ENCODE measurements at regions not wholly inside any gene's neighbourhood (a gene's known extent, or its start where the extent isn't known, plus 50 kb on each side); places are given as distances from the start of the nearest gene placed in this dataset.
A peak's percentile ranks its signal among the peaks of the same experiment; 100 is the strongest.
"Not testable (repeated sequence)": the region's sequence is repeated elsewhere in the genome, so short reads cannot be mapped to it uniquely, and the experiment has no call there.

DNA sequence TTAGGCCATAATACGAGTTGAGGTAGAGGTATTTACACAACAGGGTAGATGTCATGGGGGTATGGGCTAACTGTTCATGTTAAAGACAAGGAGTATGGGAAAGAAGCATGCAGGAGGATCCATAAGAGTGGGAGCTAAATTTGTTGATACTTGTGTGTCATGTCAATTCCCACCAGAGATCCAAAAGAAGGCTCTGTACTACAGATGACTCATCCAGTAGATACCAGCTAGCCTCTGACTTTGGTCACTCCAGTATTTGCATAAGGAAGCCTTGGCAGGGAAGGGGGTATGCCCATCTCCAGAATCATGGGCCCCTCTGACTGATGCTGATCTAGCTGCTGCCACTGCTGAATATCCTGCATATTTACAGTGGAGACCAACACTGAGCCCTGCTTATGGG, 743.7 kb upstream of the GRAMD2B start:
- no peak for DNase-seq (ENCODE audit: low read depth in 1 of 2, low spot score in 1 of 2)
- in situ Hi-C loops (cut with HindIII; ENCODE audit: low pct_unique_long_range_greater_than_20kb, low sequenced_read_pairs) = no loop called here
- TF ChIP-seq JUND (IDR thresholded peaks at IDR 0.05; ENCODE audit: low read depth) = no peak

DNA sequence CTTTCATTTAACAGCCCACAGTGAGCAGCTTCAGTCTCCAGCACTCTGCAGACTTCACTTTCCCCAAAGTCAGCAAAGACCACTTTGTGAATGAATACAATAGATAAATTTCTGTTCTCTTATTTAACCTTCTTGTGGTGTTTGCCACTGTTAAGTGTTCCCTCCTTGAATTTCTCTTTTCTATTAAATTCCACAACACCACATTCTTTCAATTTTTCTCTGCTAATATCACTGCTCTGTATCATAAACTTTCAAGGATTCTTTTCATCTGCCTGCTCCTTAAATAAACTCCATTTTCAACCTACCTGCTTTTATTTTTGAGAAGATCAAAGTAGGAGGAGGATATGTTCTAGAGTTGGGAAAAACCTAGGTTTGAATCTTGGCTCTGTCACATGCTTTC, 739.5 kb upstream of the GRAMD2B start:
- no peak for DNase-seq (ENCODE audit: low read depth in 1 of 2, low spot score in 1 of 2)
- TF ChIP-seq JUND (IDR thresholded peaks at IDR 0.05; ENCODE audit: low read depth) = no peak
- in situ Hi-C loops (cut with HindIII; ENCODE audit: low pct_unique_long_range_greater_than_20kb, low sequenced_read_pairs) = no loop called here

DNA sequence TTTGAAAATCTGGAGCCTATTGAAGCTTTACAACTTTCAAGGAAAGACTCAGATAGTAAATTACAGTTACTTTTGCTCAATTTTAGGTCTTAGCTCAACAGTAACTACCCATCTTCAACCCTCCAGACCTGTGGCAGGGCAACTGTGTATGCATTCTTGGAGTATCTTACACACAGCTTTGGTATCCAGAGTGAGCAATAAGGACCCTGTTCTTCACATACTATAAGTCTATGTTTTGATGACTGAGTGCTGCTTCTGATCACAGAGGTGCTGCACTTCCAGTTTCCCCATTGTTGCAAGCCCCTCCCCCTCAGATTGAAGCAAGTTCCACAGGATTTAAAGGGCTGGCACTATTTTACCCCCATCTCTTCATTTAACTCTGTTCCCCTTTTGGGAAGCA, 737.4 kb upstream of the GRAMD2B start:
- in situ Hi-C loops (cut with HindIII; ENCODE audit: low pct_unique_long_range_greater_than_20kb, low sequenced_read_pairs) = no loop called here
- no peak for TF ChIP-seq JUND (IDR thresholded peaks at IDR 0.05; ENCODE audit: low read depth)
- peak in 1 of 2 experiments; percentile 19 for DNase-seq (ENCODE audit: low read depth in 1 of 2, low spot score in 1 of 2)

DNA sequence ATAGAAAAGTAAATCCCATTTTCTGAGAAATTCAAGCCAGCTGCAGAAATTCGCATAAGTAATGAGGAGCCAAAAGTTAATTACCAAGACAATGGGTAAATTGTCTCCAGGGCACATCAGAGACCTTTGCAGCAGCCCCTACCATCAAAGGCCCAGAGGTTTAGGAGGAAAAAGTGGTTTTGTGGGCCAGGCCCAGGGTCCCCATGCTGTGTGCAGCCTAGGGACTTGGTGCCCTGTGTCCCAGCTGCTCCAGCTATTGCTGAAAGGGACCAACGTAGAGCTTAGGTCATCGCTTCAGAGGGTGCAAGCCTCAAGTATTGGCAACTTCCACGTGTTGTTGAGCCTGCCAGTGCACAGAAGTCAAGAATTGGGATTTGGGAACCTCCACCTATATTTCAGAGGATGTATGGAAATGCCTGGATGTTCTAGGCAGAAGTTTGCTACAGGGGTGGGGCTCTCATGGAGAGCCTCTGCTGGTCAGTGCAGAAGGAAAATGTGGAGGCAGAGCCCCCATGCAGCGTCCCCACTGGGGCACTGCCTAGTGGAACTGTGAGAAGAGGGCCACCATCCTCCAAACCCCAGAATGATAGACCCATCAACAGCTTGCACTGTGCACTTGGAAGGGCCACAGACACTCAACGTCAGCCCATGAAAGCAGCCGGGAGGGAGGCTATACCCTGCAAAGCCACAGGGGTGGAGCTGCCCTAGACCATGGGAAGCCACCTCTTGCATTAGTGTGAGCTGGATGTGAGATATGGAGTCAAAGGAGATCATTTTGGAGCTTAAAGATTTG, 731.3 kb upstream of the GRAMD2B start:
- in situ Hi-C loops (cut with HindIII; ENCODE audit: low pct_unique_long_range_greater_than_20kb, low sequenced_read_pairs); DNase-seq (ENCODE audit: low read depth in 1 of 2, low spot score in 1 of 2): not testable (repeated sequence)

DNA sequence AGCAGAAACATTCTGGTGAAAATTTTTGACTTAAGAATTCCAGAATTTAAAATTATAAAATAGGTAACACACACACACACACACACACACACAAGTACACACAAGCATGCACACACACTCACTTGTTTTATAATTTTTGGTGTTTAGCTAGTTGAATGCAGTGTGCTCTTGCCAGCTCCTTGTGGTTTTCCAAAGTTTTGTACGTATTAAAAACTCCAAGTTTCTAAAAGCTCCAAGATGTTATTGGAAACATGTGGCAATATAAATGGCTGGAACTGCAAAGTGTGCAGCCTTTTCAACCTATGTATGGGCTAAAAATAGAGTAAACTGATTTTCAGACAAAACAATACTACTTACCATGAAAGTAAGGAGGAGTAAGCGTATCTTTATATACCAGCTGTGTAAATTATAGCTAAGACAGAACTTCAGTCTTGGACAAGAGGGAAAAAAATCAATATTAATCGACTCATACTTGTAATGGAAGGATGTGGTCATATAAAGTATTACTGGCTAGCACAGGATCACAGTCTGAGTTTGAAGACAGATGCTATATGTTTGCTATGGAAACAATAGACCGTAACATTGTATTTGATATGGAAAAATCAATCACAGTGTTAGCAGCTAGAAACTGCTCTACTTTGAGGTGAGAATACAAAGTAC, 727.1 kb upstream of the GRAMD2B start:
- no peak for DNase-seq (ENCODE audit: low read depth in 1 of 2, low spot score in 1 of 2)
- in situ Hi-C loops (cut with HindIII; ENCODE audit: low pct_unique_long_range_greater_than_20kb, low sequenced_read_pairs) = no loop called here
- TF ChIP-seq JUND (IDR thresholded peaks at IDR 0.05; ENCODE audit: low read depth) = no peak

DNA sequence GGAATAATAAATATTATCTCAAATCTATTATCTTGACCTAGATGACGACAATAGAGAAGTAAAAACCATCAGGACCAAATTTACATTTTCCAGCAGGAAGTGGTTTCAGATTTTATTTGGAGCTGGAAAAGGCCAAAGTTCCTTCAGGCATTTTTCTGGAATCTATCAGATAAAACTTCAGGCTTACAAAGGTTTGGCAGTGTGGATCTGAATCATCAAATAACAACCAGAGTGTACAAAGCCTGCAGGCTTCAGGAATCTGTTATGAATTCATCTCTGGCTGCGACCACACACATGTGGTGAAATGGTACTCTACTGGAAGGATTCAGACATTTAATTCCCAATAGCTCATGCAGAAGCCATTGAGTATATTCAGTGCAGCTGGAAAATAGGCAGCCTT, 726.4 kb upstream of the GRAMD2B start:
- TF ChIP-seq JUND (IDR thresholded peaks at IDR 0.05; ENCODE audit: low read depth) = no peak
- DNase-seq (ENCODE audit: low read depth in 1 of 2, low spot score in 1 of 2) = peak in 1 of 2 experiments; percentile 39
- in situ Hi-C loops (cut with HindIII; ENCODE audit: low pct_unique_long_range_greater_than_20kb, low sequenced_read_pairs) = no loop called here

DNA sequence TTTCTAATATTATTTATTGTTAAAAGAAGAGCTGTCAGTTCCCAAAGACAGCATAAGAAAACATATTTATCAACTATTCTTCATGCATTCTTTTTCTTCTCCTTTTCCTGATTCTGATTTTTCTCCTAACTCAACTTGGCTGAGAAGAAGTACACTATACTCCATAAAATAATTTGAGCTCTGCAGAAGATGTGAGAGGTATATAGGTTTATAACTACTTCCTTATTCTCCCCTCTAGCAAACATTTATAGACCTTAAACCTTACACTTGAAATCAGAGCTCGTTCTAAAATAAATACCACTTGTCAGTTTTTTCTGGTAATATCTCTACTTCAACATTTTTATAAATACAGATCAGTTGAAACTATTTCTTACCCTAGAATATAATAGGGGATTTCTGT, 724.8 kb upstream of the GRAMD2B start:
- no peak for TF ChIP-seq JUND (IDR thresholded peaks at IDR 0.05; ENCODE audit: low read depth)
- no peak for DNase-seq (ENCODE audit: low read depth in 1 of 2, low spot score in 1 of 2)
- in situ Hi-C loops (cut with HindIII; ENCODE audit: low pct_unique_long_range_greater_than_20kb, low sequenced_read_pairs) = no loop called here

DNA sequence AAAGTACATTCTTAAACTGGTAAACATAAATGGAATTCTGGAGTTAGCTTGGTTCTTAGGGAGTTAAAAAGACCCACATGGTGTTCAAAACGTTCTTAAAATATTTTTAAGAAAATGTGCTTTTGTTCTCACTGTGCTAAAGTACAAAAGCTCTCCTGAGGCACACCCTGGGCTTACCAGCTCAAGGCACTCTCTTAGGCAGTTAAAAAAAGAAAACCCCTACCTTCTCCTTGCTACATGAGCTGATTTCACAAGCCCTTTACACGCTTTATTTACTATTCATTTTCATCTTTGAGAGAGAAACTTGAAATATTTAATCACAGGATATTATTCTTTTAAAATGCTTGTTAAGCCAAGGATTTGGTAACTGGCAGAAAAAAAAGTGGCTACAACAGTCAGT, 723.3 kb upstream of the GRAMD2B start:
- TF ChIP-seq JUND (IDR thresholded peaks at IDR 0.05; ENCODE audit: low read depth) = no peak
- no peak for DNase-seq (ENCODE audit: low read depth in 1 of 2, low spot score in 1 of 2)

DNA sequence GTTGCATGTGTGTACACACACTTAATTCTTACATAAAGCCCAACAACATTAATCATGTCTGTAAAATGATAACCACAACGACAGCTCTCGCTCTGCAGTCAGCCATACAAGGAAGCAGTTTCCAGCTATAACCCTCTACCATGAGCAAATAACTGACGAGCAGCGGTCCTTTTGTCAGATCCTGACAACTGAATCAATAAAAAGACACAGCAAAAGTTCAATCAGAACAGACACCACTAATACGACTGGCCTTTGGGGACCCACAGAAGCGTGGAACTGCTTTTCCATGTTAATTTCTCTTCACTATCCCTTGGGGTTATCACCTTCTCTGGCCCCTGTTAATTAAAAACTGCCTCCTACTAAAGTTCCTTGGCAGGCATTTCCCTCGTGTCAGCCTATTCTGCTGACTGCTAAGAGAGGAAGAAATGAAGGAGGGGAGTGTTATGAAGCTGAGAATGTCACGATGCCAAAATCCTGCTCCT, 722.8 kb upstream of the GRAMD2B start:
- in situ Hi-C loops (cut with HindIII; ENCODE audit: low pct_unique_long_range_greater_than_20kb, low sequenced_read_pairs) = no loop called here
- DNase-seq (ENCODE audit: low read depth in 1 of 2, low spot score in 1 of 2) = peak in 1 of 2 experiments; percentile 4
- no peak for TF ChIP-seq JUND (IDR thresholded peaks at IDR 0.05; ENCODE audit: low read depth)

More for the DNA sequence above, 723.3 kb upstream of the GRAMD2B start:
- in situ Hi-C loops (cut with HindIII; ENCODE audit: low pct_unique_long_range_greater_than_20kb, low sequenced_read_pairs) = no loop called here

DNA sequence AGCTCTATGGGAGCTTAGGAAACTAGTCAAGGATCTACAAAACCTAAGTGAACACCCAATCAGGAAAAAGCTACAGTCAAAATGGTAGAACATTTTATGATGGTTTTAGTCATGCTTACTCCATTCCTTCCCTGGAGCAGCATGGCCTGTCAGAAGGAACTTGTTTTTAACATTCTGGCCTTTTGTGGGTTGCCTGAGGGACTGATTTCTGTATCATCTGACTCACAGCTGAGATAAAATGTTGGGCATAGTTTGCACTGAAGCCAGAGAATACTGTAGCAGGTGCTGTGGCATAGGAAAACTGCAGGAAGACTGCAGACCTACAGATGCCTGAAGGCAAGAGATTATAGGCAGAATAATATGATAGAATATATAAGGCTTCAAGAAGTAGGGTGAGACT, 719.6 kb upstream of the GRAMD2B start:
- no peak for DNase-seq (ENCODE audit: low read depth in 1 of 2, low spot score in 1 of 2)
- no peak for TF ChIP-seq JUND (IDR thresholded peaks at IDR 0.05; ENCODE audit: low read depth)
- in situ Hi-C loops (cut with HindIII; ENCODE audit: low pct_unique_long_range_greater_than_20kb, low sequenced_read_pairs) = no loop called here

DNA sequence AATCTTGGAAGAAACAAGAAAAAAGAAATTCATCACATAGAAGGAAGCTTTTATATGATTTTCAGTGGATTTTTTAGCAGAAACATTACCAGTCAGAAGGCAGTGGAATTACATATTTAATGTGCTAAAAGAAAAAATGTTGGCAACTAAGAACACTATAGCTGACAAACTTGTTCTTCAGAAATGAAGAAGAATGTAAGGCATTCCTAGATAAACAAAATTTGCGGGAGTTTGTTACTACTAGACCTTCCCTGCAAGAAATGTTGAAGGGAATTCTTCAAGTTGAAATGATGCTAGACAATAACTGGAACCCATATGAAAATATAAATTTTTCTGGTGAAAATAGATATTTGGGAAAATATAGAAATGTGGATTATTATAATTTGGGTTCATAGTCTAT, 718.3 kb upstream of the GRAMD2B start:
- DNase-seq (ENCODE audit: low read depth in 1 of 2, low spot score in 1 of 2) = peak in 1 of 2 experiments; percentile 27
- in situ Hi-C loops (cut with HindIII; ENCODE audit: low pct_unique_long_range_greater_than_20kb, low sequenced_read_pairs) = no loop called here
- TF ChIP-seq JUND (IDR thresholded peaks at IDR 0.05; ENCODE audit: low read depth) = no peak

DNA sequence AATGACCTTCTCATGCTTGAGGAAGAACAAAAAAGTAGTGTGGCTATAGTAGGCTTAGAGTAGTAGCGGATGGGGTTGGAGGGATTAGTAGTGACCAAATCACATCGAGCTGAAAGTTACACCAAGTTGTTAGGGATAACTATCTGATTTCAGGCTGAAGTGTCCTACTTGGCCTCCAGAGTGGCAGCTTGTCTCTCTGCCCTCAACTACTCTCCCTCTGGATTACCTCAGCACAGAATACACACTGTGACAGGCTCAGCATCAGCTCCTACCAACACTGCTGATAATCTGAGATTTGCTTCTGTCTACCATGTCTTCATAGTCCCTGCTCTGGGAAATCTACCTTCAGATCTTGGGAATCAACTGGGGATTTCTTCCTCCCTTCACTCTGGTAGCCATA, 714.6 kb upstream of the GRAMD2B start:
- no peak for DNase-seq (ENCODE audit: low read depth in 1 of 2, low spot score in 1 of 2)
- TF ChIP-seq JUND (IDR thresholded peaks at IDR 0.05; ENCODE audit: low read depth) = no peak
- in situ Hi-C loops (cut with HindIII; ENCODE audit: low pct_unique_long_range_greater_than_20kb, low sequenced_read_pairs) = no loop called here

DNA sequence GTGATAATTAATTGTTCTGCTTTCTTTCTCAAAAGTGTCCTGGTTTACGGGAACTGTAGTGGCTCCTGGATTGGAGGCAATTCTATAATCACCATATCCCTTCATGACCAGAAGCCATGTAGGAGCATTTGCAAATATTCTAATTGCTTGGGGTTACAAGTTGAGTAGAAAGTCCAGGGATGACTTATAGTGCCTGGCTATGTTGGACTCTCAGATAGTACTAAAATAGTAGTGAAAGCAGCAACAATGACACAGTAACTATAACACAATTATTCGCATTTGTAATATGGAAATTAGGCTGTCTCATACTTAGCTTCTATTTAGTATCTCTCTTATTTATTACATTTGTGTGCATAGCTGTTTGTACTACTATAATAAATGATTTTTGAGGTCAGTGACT, 712.5 kb upstream of the GRAMD2B start:
- no peak for TF ChIP-seq JUND (IDR thresholded peaks at IDR 0.05; ENCODE audit: low read depth)
- in situ Hi-C loops (cut with HindIII; ENCODE audit: low pct_unique_long_range_greater_than_20kb, low sequenced_read_pairs) = no loop called here
- no peak for DNase-seq (ENCODE audit: low read depth in 1 of 2, low spot score in 1 of 2)
